HL-60 (cell line): ENCODE measurements at regions not wholly inside any gene's neighbourhood (a gene's known extent, or its start where the extent isn't known, plus 50 kb on each side); places are given as distances from the start of the nearest gene placed in this dataset.

Source experiments
- DNase-seq, 2 experiments: peaks; one replicate each; pipeline ENCODE4 v3.0.0-alpha.2; 2010 to 2020; ENCODE audit warnings: low read depth in 1 of 2, low spot score in 1 of 2
- H3K27ac ChIP-seq: fragments of 250-450 bp; sonication (Bioruptor Pico); replicated peaks from 2 replicates; pipeline ENCODE4 v1.5.1; 2020; ENCODE audit warnings: mild to moderate bottlenecking, moderate library complexity
- H3K27me3 ChIP-seq: fragments of 250-450 bp; sonication (Bioruptor Pico); 2 replicates; pipeline ENCODE4 v1.5.1; 2021; ENCODE audit warnings: mild to moderate bottlenecking, moderate library complexity; ENCODE audit not compliant: insufficient read depth, poor library complexity, severe bottlenecking
- H3K4me3 ChIP-seq: replicated peaks from 2 replicates; pipeline ENCODE4 v1.5.1; 2011; ENCODE audit warnings: mild to moderate bottlenecking, control low read depth, low read length; ENCODE audit not compliant: insufficient read depth
- CTCF ChIP-seq: IDR thresholded peaks from one replicate; pipeline ENCODE4 v1.5.1; 2011; ENCODE audit warnings: low read length, control low read depth, inconsistent platforms; ENCODE audit not compliant: insufficient read depth
- GABPA ChIP-seq: IDR thresholded peaks from 2 replicates; pipeline ENCODE4 v1.6.1; 2012; ENCODE audit warnings: low read depth
- POLR2AphosphoS5 ChIP-seq: IDR thresholded peaks from 2 replicates; pipeline ENCODE4 v1.6.1; 2012; ENCODE audit warnings: low read depth
- REST ChIP-seq: IDR thresholded peaks from 2 replicates; pipeline ENCODE4 v1.6.1; 2012; ENCODE audit warnings: low read depth; ENCODE audit not compliant: insufficient replicate concordance
- SPI1 ChIP-seq: IDR thresholded peaks from 2 replicates; pipeline ENCODE4 v1.6.1; 2012; ENCODE audit warnings: low read depth, mild to moderate bottlenecking, borderline replicate concordance

- TF ChIP-seq REST (no peak), SPI1 (no peak), POLR2AphosphoS5 (no peak), CTCF (no peak), GABPA (no peak)
- H3K4me3 ChIP-seq, result no peak overlapping the region
- no peaks in the 10 kb centered on the region for H3K27me3 ChIP-seq
- no peak overlapping the region for H3K27ac ChIP-seq
- DNase-seq, result peak in 1 of 2 experiments; percentile 14
Observed at GRCh38 chr9:81266674-81267073, 422.7 kb downstream of the TLE1 start.

- no peak overlapping the region for H3K4me3 ChIP-seq
- no peak for DNase-seq
- no peaks in the 10 kb centered on the region for H3K27me3 ChIP-seq
- no peak for TF ChIP-seq POLR2AphosphoS5
- TF ChIP-seq GABPA, result no peak
- no peak for TF ChIP-seq REST
- TF ChIP-seq SPI1, result no peak
- TF ChIP-seq CTCF, result no peak
- H3K27ac ChIP-seq, result no peak overlapping the region
Observed at GRCh38 chr9:81266086-81266485, 423.3 kb downstream of the TLE1 start.

- Histone ChIP-seq H3K4me3 (no peak overlapping the region), H3K27me3 (no peaks in the 10 kb centered on the region), H3K27ac (no peak overlapping the region)
- TF ChIP-seq SPI1 (peak; percentile 14; the same call in 1 of the 2 replicates), POLR2AphosphoS5 (no peak)
- no peak for DNase-seq
Observed at GRCh38 chr9:81264516-81264915, 424.8 kb downstream of the TLE1 start.

- TF ChIP-seq POLR2AphosphoS5 (no peak), SPI1 (peak; percentile 26; the same call in 1 of the 2 replicates)
- DNase-seq, result no peak
Observed at GRCh38 chr9:81259896-81260295, 429.5 kb downstream of the TLE1 start.

GRCh38 chr9:81256368-81256767 is 433.0 kb downstream of the TLE1 start:
- no peak for TF ChIP-seq GABPA
- no peak for TF ChIP-seq CTCF
- no peak for TF ChIP-seq REST
- TF ChIP-seq POLR2AphosphoS5, result no peak
- no peak for TF ChIP-seq SPI1
- Histone ChIP-seq H3K27ac (no peak overlapping the region), H3K4me3 (no peak overlapping the region), H3K27me3 (no peaks in the 10 kb centered on the region)
- no peak for DNase-seq

More at GRCh38 chr9:81259896-81260295, 429.5 kb downstream of the TLE1 start:
- Histone ChIP-seq H3K27me3 (no peaks in the 10 kb centered on the region), H3K27ac (no peak overlapping the region), H3K4me3 (no peak overlapping the region)
